ENCODE measurements at regions not wholly inside any gene's neighbourhood (a gene's known extent, or its start where the extent isn't known, plus 50 kb on each side); places are given as distances from the start of the nearest gene placed in this dataset.

DNA sequence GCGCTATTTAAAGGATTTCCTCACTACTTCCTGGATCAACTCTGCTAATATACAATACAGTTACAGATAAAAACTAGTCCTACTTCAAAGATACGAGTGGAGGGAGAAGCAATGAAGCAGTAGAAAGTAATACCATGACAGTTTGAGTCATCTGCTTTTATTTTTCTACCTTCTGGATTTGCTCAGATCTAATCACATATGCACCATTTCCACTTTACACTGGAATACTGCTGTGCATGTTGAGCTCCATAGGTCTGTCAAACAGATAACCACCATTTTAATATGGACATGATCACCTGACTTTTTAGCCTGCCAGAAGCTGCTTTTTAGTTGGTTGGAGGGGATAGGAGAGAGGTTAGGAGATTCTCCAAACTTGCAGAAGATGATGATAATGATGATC is 92.5 kb downstream of the MMUT start:
- no peak overlapping the region for H3K4me3 ChIP-seq (replicated peaks; ENCODE audit: low read depth, low read length)
- DNase-seq (ENCODE audit: extremely low read depth, low read depth): no peak
- no peak for TF ChIP-seq CTCF (IDR thresholded peaks at IDR 0.05; ENCODE audit: low read depth, low read length, missing control alignments)

- no peak overlapping the region for H3K4me3 ChIP-seq (replicated peaks; ENCODE audit: low read depth, low read length)
- DNase-seq (ENCODE audit: extremely low read depth, low read depth): no peak
- TF ChIP-seq CTCF (IDR thresholded peaks at IDR 0.05; ENCODE audit: low read depth, low read length, missing control alignments): no peak
Observed at GRCh38 chr6:49366539-49366938, 96.5 kb downstream of the MMUT start.

DNA sequence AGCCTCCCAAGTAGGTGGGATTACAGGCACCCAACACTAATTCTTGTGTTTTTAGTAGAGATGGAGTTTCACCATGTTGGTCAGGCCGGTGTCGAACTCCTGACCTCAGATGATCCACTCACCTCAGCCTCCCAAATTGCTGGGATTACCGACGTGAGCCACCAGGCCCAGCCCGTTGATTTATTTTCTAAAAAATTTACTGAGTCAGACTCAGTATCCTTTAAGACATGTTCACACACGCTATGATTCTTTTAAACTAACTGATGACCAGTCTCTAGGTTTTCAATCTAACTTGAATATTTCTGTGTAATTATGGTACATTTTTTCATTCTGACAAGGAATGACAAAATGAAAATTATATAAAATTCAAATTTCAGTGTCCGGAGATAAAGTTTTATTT is 114.5 kb downstream of the MMUT start:
- no peak for DNase-seq (ENCODE audit: extremely low read depth, low read depth)
- TF ChIP-seq CTCF (IDR thresholded peaks at IDR 0.05; ENCODE audit: low read depth, low read length, missing control alignments): no peak
- H3K4me3 ChIP-seq (replicated peaks; ENCODE audit: low read depth, low read length): no peak overlapping the region

- DNase-seq (ENCODE audit: extremely low read depth, low read depth): no peak
- H3K4me3 ChIP-seq (replicated peaks; ENCODE audit: low read depth, low read length): no peak overlapping the region
- TF ChIP-seq CTCF (IDR thresholded peaks at IDR 0.05; ENCODE audit: low read depth, low read length, missing control alignments): no peak
Observed at GRCh38 chr6:49342410-49342809, 120.6 kb downstream of the MMUT start.

GRCh38 chr6:49341869-49342268 is 121.2 kb downstream of the MMUT start:
- no peak for TF ChIP-seq CTCF (IDR thresholded peaks at IDR 0.05; ENCODE audit: low read depth, low read length, missing control alignments)
- no peak for DNase-seq (ENCODE audit: extremely low read depth, low read depth)
- no peak overlapping the region for H3K4me3 ChIP-seq (replicated peaks; ENCODE audit: low read depth, low read length)

GRCh38 chr6:49339096-49339495 is 124.0 kb downstream of the MMUT start:
- H3K4me3 ChIP-seq (replicated peaks; ENCODE audit: low read depth, low read length): no peak overlapping the region
- DNase-seq (ENCODE audit: extremely low read depth, low read depth): no peak
- no peak for TF ChIP-seq CTCF (IDR thresholded peaks at IDR 0.05; ENCODE audit: low read depth, low read length, missing control alignments)

DNA sequence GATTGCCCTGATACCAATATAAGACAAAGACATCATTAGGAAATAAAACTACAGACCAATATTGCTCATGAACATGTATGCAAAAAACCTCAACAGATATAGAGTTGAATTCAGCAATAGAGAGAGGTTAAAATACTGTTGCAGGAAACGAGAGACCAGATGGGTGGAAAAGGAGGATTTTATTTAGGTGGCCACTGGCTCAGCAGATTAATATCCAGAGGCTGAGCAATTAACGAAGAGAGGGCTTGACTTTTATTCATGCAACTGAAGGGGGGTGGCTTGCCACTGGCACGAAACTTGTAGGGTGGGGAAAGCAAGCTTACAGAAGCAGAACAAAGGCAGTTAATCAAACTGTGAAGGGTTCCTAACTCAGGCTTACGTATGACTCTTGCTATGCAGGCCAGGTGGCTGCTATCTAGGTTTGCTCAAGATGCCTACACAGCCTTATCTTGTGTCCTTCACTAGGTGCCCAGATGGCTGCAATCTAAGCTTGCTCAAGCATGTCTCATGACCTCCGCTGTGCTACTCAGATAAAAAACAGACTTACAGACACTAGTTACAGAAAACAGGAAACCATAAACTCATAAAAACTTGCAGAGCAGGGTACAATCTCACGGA is 126.4 kb downstream of the MMUT start:
- TF ChIP-seq CTCF (IDR thresholded peaks at IDR 0.05; ENCODE audit: low read depth, low read length, missing control alignments): no peak
- no peak for DNase-seq (ENCODE audit: extremely low read depth, low read depth)
- H3K4me3 ChIP-seq (replicated peaks; ENCODE audit: low read depth, low read length): no peak overlapping the region
